Trophoblast cell (in vitro differentiated cells and primary cell): ENCODE measurements at regions not wholly inside any gene's neighbourhood (a gene's known extent, or its start where the extent isn't known, plus 50 kb on each side); places are given as distances from the start of the nearest gene placed in this dataset.

Source experiments
- DNase-seq, 2 donors: peaks; one replicate each; pipeline ENCODE4 v3.0.0-alpha.2; 2016
- H2AFZ ChIP-seq: 2 replicates; pipeline ENCODE4 v1.6.1; 2013; ENCODE audit warnings: low read length, moderate library complexity, mild to moderate bottlenecking; ENCODE audit not compliant: insufficient read depth, poor library complexity
- H2AK5ac ChIP-seq: 2 replicates; pipeline ENCODE4 v1.6.1; 2013; ENCODE audit warnings: mild to moderate bottlenecking, low read length
- H2BK120ac ChIP-seq: 2 replicates; pipeline ENCODE4 v1.6.1; 2013; ENCODE audit warnings: low read length, mild to moderate bottlenecking, moderate library complexity; ENCODE audit not compliant: insufficient read depth, poor library complexity
- H2BK12ac ChIP-seq: 2 replicates; pipeline ENCODE4 v1.6.1; 2013; ENCODE audit warnings: mild to moderate bottlenecking, low read length, moderate library complexity
- H2BK5ac ChIP-seq: 2 replicates; pipeline ENCODE4 v1.6.1; 2013; ENCODE audit warnings: low read length, low read depth, moderate library complexity, mild to moderate bottlenecking; ENCODE audit not compliant: poor library complexity
- H3K14ac ChIP-seq: 2 replicates; pipeline ENCODE4 v1.6.1; 2013; ENCODE audit warnings: mild to moderate bottlenecking, low read length
- H3K18ac ChIP-seq: 2 replicates; pipeline ENCODE4 v1.6.1; 2013; ENCODE audit warnings: mild to moderate bottlenecking, low read length
- H3K23ac ChIP-seq: 2 replicates; pipeline ENCODE4 v1.6.1; 2013; ENCODE audit warnings: low read length
- H3K27ac ChIP-seq: 2 replicates; pipeline ENCODE4 v1.5.1; 2013; ENCODE audit warnings: low read depth, mild to moderate bottlenecking, inconsistent platforms, low read length, moderate library complexity
- H3K27me3 ChIP-seq: 2 replicates; pipeline ENCODE4 v1.6.1; 2013; ENCODE audit warnings: inconsistent platforms, mild to moderate bottlenecking, low read length, moderate library complexity; ENCODE audit not compliant: insufficient read depth
- H3K36me3 ChIP-seq, 2 experiments: 1 replicate in 1 of 2; 2 replicates in 1 of 2; pipeline ENCODE4 v1.6.1; 2013; ENCODE audit warnings: low read length in 2 of 2, mild to moderate bottlenecking in 2 of 2, moderate library complexity in 1 of 2; ENCODE audit not compliant: insufficient read depth in 2 of 2, control insufficient read depth in 1 of 2
- H3K4ac ChIP-seq: 2 replicates; pipeline ENCODE4 v1.6.1; 2013; ENCODE audit warnings: low read depth, mild to moderate bottlenecking, low read length, moderate library complexity
- H3K4me1 ChIP-seq, 2 experiments: 1 replicate in 1 of 2; 2 replicates in 1 of 2; pipeline ENCODE4 v1.6.1; 2013; ENCODE audit warnings: low read length in 2 of 2, mild to moderate bottlenecking in 2 of 2, moderate library complexity in 1 of 2; ENCODE audit not compliant: insufficient read depth in 2 of 2, control insufficient read depth in 1 of 2
- H3K4me2 ChIP-seq: 2 replicates; pipeline ENCODE4 v1.6.1; 2013; ENCODE audit warnings: inconsistent platforms, mild to moderate bottlenecking, low read length, moderate library complexity
- H3K4me3 ChIP-seq: 2 replicates; pipeline ENCODE4 v1.5.1; 2013; ENCODE audit warnings: mild to moderate bottlenecking, low read depth, low read length, inconsistent platforms
- H3K79me1 ChIP-seq: one replicate; pipeline ENCODE4 v1.6.1; 2013; ENCODE audit warnings: low read length
- H3K79me2 ChIP-seq: 2 replicates; pipeline ENCODE4 v1.6.1; 2013; ENCODE audit warnings: low read length, mild to moderate bottlenecking; ENCODE audit not compliant: control insufficient read depth, insufficient read depth, poor library complexity
- H3K9ac ChIP-seq: 2 replicates; pipeline ENCODE4 v1.6.1; 2013; ENCODE audit warnings: mild to moderate bottlenecking, low read length
- H3K9me3 ChIP-seq: 2 replicates; pipeline ENCODE4 v1.6.1; 2013; ENCODE audit warnings: low read depth, mild to moderate bottlenecking, control low read depth, inconsistent platforms, low read length; ENCODE audit not compliant: insufficient read depth
- H4K12ac ChIP-seq: 2 replicates; pipeline ENCODE4 v1.6.1; 2013; ENCODE audit warnings: low read depth, mild to moderate bottlenecking, low read length, moderate library complexity
- H4K8ac ChIP-seq: 2 replicates; pipeline ENCODE4 v1.6.1; 2013; ENCODE audit warnings: low read depth, mild to moderate bottlenecking, low read length, moderate library complexity
- H4K91ac ChIP-seq: one replicate; pipeline ENCODE4 v1.6.1; 2013; ENCODE audit warnings: low read depth, mild to moderate bottlenecking, low read length, moderate library complexity
- WGBS: extraction: QIAGEN DNeasy Blood & Tissue Kit; methylation state at CpG from one replicate; pipeline ENCODE4 v1.1.7; 2013; ENCODE audit warnings: missing lambda C conversion rate; ENCODE audit not compliant: insufficient read length, insufficient coverage; ENCODE audit errors: extremely low coverage; 5-methylcytosine and 5-hydroxymethylcytosine counted together

DNA sequence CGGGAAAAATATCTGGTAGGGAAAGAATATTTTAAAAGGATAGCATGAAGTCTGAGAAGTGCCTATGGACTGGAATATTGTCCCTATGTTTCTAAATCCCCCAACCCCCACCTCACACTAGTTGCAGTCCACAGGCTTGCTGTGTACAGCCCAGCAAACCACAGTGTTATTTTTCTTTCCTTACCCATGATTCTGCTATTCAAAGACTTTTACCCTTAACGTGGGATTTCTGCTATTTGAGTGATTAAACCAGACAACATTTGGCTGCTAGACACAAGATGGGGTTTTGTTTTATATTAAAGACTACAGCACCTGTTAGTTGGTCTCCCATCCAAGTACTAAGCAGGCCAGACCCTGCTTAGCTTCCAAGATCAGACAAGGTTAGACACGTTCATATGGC lies 120.5 kb upstream of the MYO3A start:
- H2BK5ac ChIP-seq, result no peak overlapping the region
- H2BK120ac ChIP-seq, result no peak overlapping the region
- H4K91ac ChIP-seq, result no peak overlapping the region
- H3K27ac ChIP-seq, result no peak overlapping the region
- H3K4ac ChIP-seq, result no peak overlapping the region
- no peaks in the 10 kb centered on the region for H3K36me3 ChIP-seq
- no peak overlapping the region for H2AFZ ChIP-seq
- no peak overlapping the region for H3K4me2 ChIP-seq
- WGBS, result no CpG with 5 or more reads among the region's 3 CpGs
- H3K9me3 ChIP-seq, result no peaks in the 10 kb centered on the region
- no peak overlapping the region for H3K4me3 ChIP-seq
- no peak overlapping the region for H3K23ac ChIP-seq
- no peaks in the 10 kb centered on the region for H3K79me1 ChIP-seq
- H4K12ac ChIP-seq, result no peak overlapping the region
- H4K8ac ChIP-seq, result no peak overlapping the region
- no peaks in the 10 kb centered on the region for H3K27me3 ChIP-seq
- H3K14ac ChIP-seq, result no peak overlapping the region
- no peak overlapping the region for H2BK12ac ChIP-seq
- no peak overlapping the region for H3K18ac ChIP-seq
- DNase-seq, result no peak
- H2AK5ac ChIP-seq, result no peak overlapping the region
- H3K9ac ChIP-seq, result no peak overlapping the region
- no peaks in the 10 kb centered on the region for H3K79me2 ChIP-seq
- no peaks in the 10 kb centered on the region for H3K4me1 ChIP-seq

DNA sequence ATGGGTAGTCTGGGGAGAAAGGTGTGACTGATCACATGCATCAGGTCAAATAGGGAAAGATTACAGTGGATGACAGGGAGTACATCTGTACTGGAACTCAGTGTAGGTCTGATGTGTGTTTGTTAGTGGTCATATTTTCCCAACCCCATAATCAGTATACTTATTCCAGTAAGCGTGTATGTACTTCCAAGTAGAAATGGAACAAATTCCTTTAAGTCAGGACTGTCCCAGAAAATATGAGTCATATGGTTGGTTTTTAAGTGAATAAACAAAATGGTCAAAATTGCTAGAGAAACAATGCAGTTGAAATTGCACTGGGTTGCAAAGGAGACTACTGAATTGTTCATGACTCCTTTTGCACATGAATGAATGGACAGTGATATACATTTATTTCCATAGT lies 118.8 kb upstream of the MYO3A start:
- H4K12ac ChIP-seq, result no peak overlapping the region
- H3K9ac ChIP-seq, result no peak overlapping the region
- H2AFZ ChIP-seq, result no peak overlapping the region
- no peaks in the 10 kb centered on the region for H3K79me1 ChIP-seq
- H3K36me3 ChIP-seq, result no peaks in the 10 kb centered on the region
- no CpG with 5 or more reads among the region's 1 CpG for WGBS
- no peak overlapping the region for H2AK5ac ChIP-seq
- H3K27ac ChIP-seq, result no peak overlapping the region
- H3K23ac ChIP-seq, result no peak overlapping the region
- DNase-seq, result no peak
- no peaks in the 10 kb centered on the region for H3K27me3 ChIP-seq
- H3K9me3 ChIP-seq, result no peaks in the 10 kb centered on the region
- H4K8ac ChIP-seq, result no peak overlapping the region
- no peak overlapping the region for H2BK5ac ChIP-seq
- H3K4me3 ChIP-seq, result no peak overlapping the region
- H3K18ac ChIP-seq, result no peak overlapping the region
- no peaks in the 10 kb centered on the region for H3K79me2 ChIP-seq
- H3K14ac ChIP-seq, result no peak overlapping the region
- no peak overlapping the region for H3K4me2 ChIP-seq
- H2BK12ac ChIP-seq, result no peak overlapping the region
- no peak overlapping the region for H2BK120ac ChIP-seq
- H3K4me1 ChIP-seq, result peaks cover 3% of the 10 kb centered on the region in 2 experiments
- H3K4ac ChIP-seq, result no peak overlapping the region
- H4K91ac ChIP-seq, result no peak overlapping the region

GRCh38 chr10:25815999-25816768 lies 117.8 kb upstream of the MYO3A start:
- Histone ChIP-seq H2BK120ac (no peak overlapping the region), H3K4me3 (no peak overlapping the region), H4K8ac (no peak overlapping the region), H2BK5ac (no peak overlapping the region), H3K23ac (no peak overlapping the region), H4K91ac (no peak overlapping the region), H3K9ac (no peak overlapping the region), H3K18ac (no peak overlapping the region), H3K9me3 (no peaks in the 10 kb centered on the region), H3K4me2 (no peak overlapping the region), H3K27me3 (no peaks in the 10 kb centered on the region), H3K79me1 (no peaks in the 10 kb centered on the region), H2BK12ac (no peak overlapping the region), H3K79me2 (no peaks in the 10 kb centered on the region), H2AK5ac (no peak overlapping the region), H3K27ac (no peak overlapping the region), H3K4me1 (peaks cover 3% of the 10 kb centered on the region in 2 experiments), H3K14ac (no peak overlapping the region), H2AFZ (no peak overlapping the region), H3K4ac (no peak overlapping the region), H4K12ac (no peak overlapping the region), H3K36me3 (no peaks in the 10 kb centered on the region)
- WGBS, result no CpG with 5 or more reads among the region's 8 CpGs
- DNase-seq, result peak; percentile 25 to 33

- WGBS, result no CpG with 5 or more reads among the region's 1 CpG
- H3K9me3 ChIP-seq, result no peaks in the 10 kb centered on the region
These were observed 116.8 kb upstream of the MYO3A start for GRCh38 chr10:25817200-25817599.

More at GRCh38 chr10:25817200-25817599, 116.8 kb upstream of the MYO3A start:
- no peak overlapping the region for H3K23ac ChIP-seq
- no peak overlapping the region for H3K27ac ChIP-seq
- no peak overlapping the region for H2AFZ ChIP-seq
- H3K36me3 ChIP-seq, result no peaks in the 10 kb centered on the region
- H3K4ac ChIP-seq, result no peak overlapping the region
- no peak overlapping the region for H3K9ac ChIP-seq
- H2BK5ac ChIP-seq, result no peak overlapping the region
- H2AK5ac ChIP-seq, result no peak overlapping the region
- H3K79me1 ChIP-seq, result no peaks in the 10 kb centered on the region
- no peak overlapping the region for H3K4me3 ChIP-seq
- H2BK12ac ChIP-seq, result no peak overlapping the region
- no peak overlapping the region for H3K18ac ChIP-seq
- H2BK120ac ChIP-seq, result no peak overlapping the region
- no peak overlapping the region for H4K8ac ChIP-seq
- H3K4me2 ChIP-seq, result no peak overlapping the region
- no peak overlapping the region for H3K14ac ChIP-seq
- H3K27me3 ChIP-seq, result no peaks in the 10 kb centered on the region
- no peaks in the 10 kb centered on the region for H3K79me2 ChIP-seq
- DNase-seq, result no peak
- H4K12ac ChIP-seq, result no peak overlapping the region
- no peak overlapping the region for H4K91ac ChIP-seq
- H3K4me1 ChIP-seq, result peaks cover 3% of the 10 kb centered on the region in 2 experiments
